ENCODE measurements at regions not wholly inside any gene's neighbourhood (a gene's known extent, or its start where the extent isn't known, plus 50 kb on each side); places are given as distances from the start of the nearest gene placed in this dataset.
"Not testable (repeated sequence)": the region's sequence is repeated elsewhere in the genome, so short reads cannot be mapped to it uniquely, and the experiment has no call there.

- H3K27me3 ChIP-seq (ENCODE audit: low read depth, low read length) = no peaks in the 10 kb centered on the region
- no peaks in the 10 kb centered on the region for H3K4me1 ChIP-seq (ENCODE audit: control insufficient read depth in 1 of 2, insufficient read depth in 2 of 2, low read length in 2 of 2)
- H3K4me3 ChIP-seq (ENCODE audit: low read depth in 1 of 2, low read length in 2 of 2) = no peak overlapping the region
- H3K36me3 ChIP-seq (ENCODE audit: control insufficient read depth in 1 of 2, insufficient read depth in 2 of 2, low read length in 2 of 2) = no peaks in the 10 kb centered on the region
- no peak overlapping the region for H3K27ac ChIP-seq (ENCODE audit: low read length)
- H3K9me3 ChIP-seq (ENCODE audit: control insufficient read depth in 1 of 2, low read length in 2 of 2) = no peaks in the 10 kb centered on the region
These were observed 231.8 kb upstream of the DAB2 start for GRCh38 chr5:39656600-39656999.

GRCh38 chr5:39654715-39655114 is 229.9 kb upstream of the DAB2 start:
- H3K27me3 ChIP-seq (ENCODE audit: low read depth, low read length) = no peaks in the 10 kb centered on the region

GRCh38 chr5:39652481-39652880 is 227.7 kb upstream of the DAB2 start:
- H3K36me3 ChIP-seq (ENCODE audit: control insufficient read depth in 1 of 2, insufficient read depth in 2 of 2, low read length in 2 of 2); H3K27ac ChIP-seq (ENCODE audit: low read length); H3K9me3 ChIP-seq (ENCODE audit: control insufficient read depth in 1 of 2, low read length in 2 of 2); H3K27me3 ChIP-seq (ENCODE audit: low read depth, low read length); H3K4me1 ChIP-seq (ENCODE audit: control insufficient read depth in 1 of 2, insufficient read depth in 2 of 2, low read length in 2 of 2); H3K4me3 ChIP-seq (ENCODE audit: low read depth in 1 of 2, low read length in 2 of 2): not testable (repeated sequence)

More at GRCh38 chr5:39654715-39655114, 229.9 kb upstream of the DAB2 start:
- no peaks in the 10 kb centered on the region for H3K4me1 ChIP-seq (ENCODE audit: control insufficient read depth in 1 of 2, insufficient read depth in 2 of 2, low read length in 2 of 2)
- H3K27ac ChIP-seq (ENCODE audit: low read length) = no peak overlapping the region
- H3K4me3 ChIP-seq (ENCODE audit: low read depth in 1 of 2, low read length in 2 of 2) = no peak overlapping the region
- H3K9me3 ChIP-seq (ENCODE audit: control insufficient read depth in 1 of 2, low read length in 2 of 2) = no peaks in the 10 kb centered on the region
- no peaks in the 10 kb centered on the region for H3K36me3 ChIP-seq (ENCODE audit: control insufficient read depth in 1 of 2, insufficient read depth in 2 of 2, low read length in 2 of 2)

GRCh38 chr5:39652036-39652435 is 227.3 kb upstream of the DAB2 start:
- Histone ChIP-seq H3K4me1 (ENCODE audit: control insufficient read depth in 1 of 2, insufficient read depth in 2 of 2, low read length in 2 of 2) (no peaks in the 10 kb centered on the region), H3K9me3 (ENCODE audit: control insufficient read depth in 1 of 2, low read length in 2 of 2) (no peaks in the 10 kb centered on the region), H3K36me3 (ENCODE audit: control insufficient read depth in 1 of 2, insufficient read depth in 2 of 2, low read length in 2 of 2) (no peaks in the 10 kb centered on the region), H3K4me3 (ENCODE audit: low read depth in 1 of 2, low read length in 2 of 2) (no peak overlapping the region), H3K27me3 (ENCODE audit: low read depth, low read length) (no peaks in the 10 kb centered on the region), H3K27ac (ENCODE audit: low read length) (no peak overlapping the region)

GRCh38 chr5:39650008-39650762 is 225.4 kb upstream of the DAB2 start:
- H3K4me3 ChIP-seq (ENCODE audit: low read depth in 1 of 2, low read length in 2 of 2) = no peak overlapping the region
- no peaks in the 10 kb centered on the region for H3K27me3 ChIP-seq (ENCODE audit: low read depth, low read length)
- H3K36me3 ChIP-seq (ENCODE audit: control insufficient read depth in 1 of 2, insufficient read depth in 2 of 2, low read length in 2 of 2) = no peaks in the 10 kb centered on the region
- no peak overlapping the region for H3K27ac ChIP-seq (ENCODE audit: low read length)
- no peaks in the 10 kb centered on the region for H3K9me3 ChIP-seq (ENCODE audit: control insufficient read depth in 1 of 2, low read length in 2 of 2)
- H3K4me1 ChIP-seq (ENCODE audit: control insufficient read depth in 1 of 2, insufficient read depth in 2 of 2, low read length in 2 of 2) = no peaks in the 10 kb centered on the region

GRCh38 chr5:39648848-39649227 is 224.1 kb upstream of the DAB2 start:
- Histone ChIP-seq H3K36me3 (ENCODE audit: control insufficient read depth in 1 of 2, insufficient read depth in 2 of 2, low read length in 2 of 2) (no peaks in the 10 kb centered on the region), H3K4me1 (ENCODE audit: control insufficient read depth in 1 of 2, insufficient read depth in 2 of 2, low read length in 2 of 2) (no peaks in the 10 kb centered on the region), H3K27me3 (ENCODE audit: low read depth, low read length) (no peaks in the 10 kb centered on the region), H3K4me3 (ENCODE audit: low read depth in 1 of 2, low read length in 2 of 2) (no peak overlapping the region), H3K9me3 (ENCODE audit: control insufficient read depth in 1 of 2, low read length in 2 of 2) (no peaks in the 10 kb centered on the region), H3K27ac (ENCODE audit: low read length) (no peak overlapping the region)

- no peaks in the 10 kb centered on the region for H3K9me3 ChIP-seq (ENCODE audit: control insufficient read depth in 1 of 2, low read length in 2 of 2)
- no peaks in the 10 kb centered on the region for H3K36me3 ChIP-seq (ENCODE audit: control insufficient read depth in 1 of 2, insufficient read depth in 2 of 2, low read length in 2 of 2)
- no peaks in the 10 kb centered on the region for H3K4me1 ChIP-seq (ENCODE audit: control insufficient read depth in 1 of 2, insufficient read depth in 2 of 2, low read length in 2 of 2)
- H3K27ac ChIP-seq (ENCODE audit: low read length) = no peak overlapping the region
- no peaks in the 10 kb centered on the region for H3K27me3 ChIP-seq (ENCODE audit: low read depth, low read length)
- no peak overlapping the region for H3K4me3 ChIP-seq (ENCODE audit: low read depth in 1 of 2, low read length in 2 of 2)
These were observed 223.5 kb upstream of the DAB2 start for GRCh38 chr5:39648085-39648847.

- Histone ChIP-seq H3K36me3 (ENCODE audit: control insufficient read depth in 1 of 2, insufficient read depth in 2 of 2, low read length in 2 of 2) (no peaks in the 10 kb centered on the region), H3K9me3 (ENCODE audit: control insufficient read depth in 1 of 2, low read length in 2 of 2) (no peaks in the 10 kb centered on the region), H3K27ac (ENCODE audit: low read length) (no peak overlapping the region), H3K4me3 (ENCODE audit: low read depth in 1 of 2, low read length in 2 of 2) (no peak overlapping the region), H3K4me1 (ENCODE audit: control insufficient read depth in 1 of 2, insufficient read depth in 2 of 2, low read length in 2 of 2) (no peaks in the 10 kb centered on the region), H3K27me3 (ENCODE audit: low read depth, low read length) (no peaks in the 10 kb centered on the region)
These were observed 215.8 kb upstream of the DAB2 start for GRCh38 chr5:39640552-39640951.

GRCh38 chr5:39639618-39640089 is 214.9 kb upstream of the DAB2 start:
- Histone ChIP-seq H3K4me1 (ENCODE audit: control insufficient read depth in 1 of 2, insufficient read depth in 2 of 2, low read length in 2 of 2) (no peaks in the 10 kb centered on the region), H3K9me3 (ENCODE audit: control insufficient read depth in 1 of 2, low read length in 2 of 2) (no peaks in the 10 kb centered on the region), H3K27me3 (ENCODE audit: low read depth, low read length) (no peaks in the 10 kb centered on the region), H3K36me3 (ENCODE audit: control insufficient read depth in 1 of 2, insufficient read depth in 2 of 2, low read length in 2 of 2) (no peaks in the 10 kb centered on the region), H3K4me3 (ENCODE audit: low read depth in 1 of 2, low read length in 2 of 2) (no peak overlapping the region), H3K27ac (ENCODE audit: low read length) (no peak overlapping the region)

- Histone ChIP-seq H3K27ac (ENCODE audit: low read length) (no peak overlapping the region), H3K9me3 (ENCODE audit: control insufficient read depth in 1 of 2, low read length in 2 of 2) (no peaks in the 10 kb centered on the region), H3K4me1 (ENCODE audit: control insufficient read depth in 1 of 2, insufficient read depth in 2 of 2, low read length in 2 of 2) (no peaks in the 10 kb centered on the region), H3K36me3 (ENCODE audit: control insufficient read depth in 1 of 2, insufficient read depth in 2 of 2, low read length in 2 of 2) (no peaks in the 10 kb centered on the region), H3K27me3 (ENCODE audit: low read depth, low read length) (no peaks in the 10 kb centered on the region), H3K4me3 (ENCODE audit: low read depth in 1 of 2, low read length in 2 of 2) (no peak overlapping the region)
These were observed 214.0 kb upstream of the DAB2 start for GRCh38 chr5:39638813-39639212.

GRCh38 chr5:39633057-39633456 is 208.3 kb upstream of the DAB2 start:
- Histone ChIP-seq H3K4me1 (ENCODE audit: control insufficient read depth in 1 of 2, insufficient read depth in 2 of 2, low read length in 2 of 2) (no peaks in the 10 kb centered on the region), H3K36me3 (ENCODE audit: control insufficient read depth in 1 of 2, insufficient read depth in 2 of 2, low read length in 2 of 2) (no peaks in the 10 kb centered on the region), H3K9me3 (ENCODE audit: control insufficient read depth in 1 of 2, low read length in 2 of 2) (no peaks in the 10 kb centered on the region), H3K27ac (ENCODE audit: low read length) (no peak overlapping the region), H3K27me3 (ENCODE audit: low read depth, low read length) (no peaks in the 10 kb centered on the region), H3K4me3 (ENCODE audit: low read depth in 1 of 2, low read length in 2 of 2) (no peak overlapping the region)

Data from muscle layer of duodenum (tissue), 2 donors.